NCI-H2107 (cell line): ENCODE measurements at regions not wholly inside any gene's neighbourhood (a gene's known extent, or its start where the extent isn't known, plus 50 kb on each side); places are given as distances from the start of the nearest gene placed in this dataset.
"Not testable (repeated sequence)": the region's sequence is repeated elsewhere in the genome, so short reads cannot be mapped to it uniquely, and the experiment has no call there.

ENCODE experiments used
- DNase-seq: peaks from one replicate; lab custom pipeline; 2025; lab: John Stamatoyannopoulos, UW

- no peak for DNase-seq
These were observed 604.6 kb upstream of the IMPG1 start for GRCh38 chr6:76677017-76677416.

- no peak for DNase-seq
These were observed 599.3 kb upstream of the IMPG1 start for GRCh38 chr6:76671751-76672150.

- no peak for DNase-seq
These were observed 571.8 kb upstream of the IMPG1 start for GRCh38 chr6:76644231-76644630.

- no peak for DNase-seq
These were observed 567.5 kb upstream of the IMPG1 start for GRCh38 chr6:76639941-76640340.

GRCh38 chr6:76634695-76635094 lies 562.2 kb upstream of the IMPG1 start:
- no peak for DNase-seq

- no peak for DNase-seq
These were observed 560.8 kb upstream of the IMPG1 start for GRCh38 chr6:76633259-76633658.

GRCh38 chr6:76631622-76632021 lies 559.2 kb upstream of the IMPG1 start:
- no peak for DNase-seq

GRCh38 chr6:76615395-76615794 lies 542.9 kb upstream of the IMPG1 start:
- no peak for DNase-seq

- no peak for DNase-seq
These were observed 540.5 kb upstream of the IMPG1 start for GRCh38 chr6:76612954-76613353.

- DNase-seq, result no peak
These were observed 536.7 kb upstream of the IMPG1 start for GRCh38 chr6:76609160-76609559.

GRCh38 chr6:76594109-76594508 lies 521.6 kb upstream of the IMPG1 start:
- DNase-seq, result no peak

GRCh38 chr6:76593668-76594067 lies 521.2 kb upstream of the IMPG1 start:
- no peak for DNase-seq

GRCh38 chr6:76592566-76592965 lies 520.1 kb upstream of the IMPG1 start:
- DNase-seq, result no peak

GRCh38 chr6:76587271-76587670 lies 514.8 kb upstream of the IMPG1 start:
- no peak for DNase-seq

GRCh38 chr6:76584121-76584520 lies 511.7 kb upstream of the IMPG1 start:
- DNase-seq, result no peak

- no peak for DNase-seq
These were observed 506.3 kb upstream of the IMPG1 start for GRCh38 chr6:76578746-76579145.

- DNase-seq, result no peak
These were observed 502.3 kb upstream of the IMPG1 start for GRCh38 chr6:76574746-76575145.

- DNase-seq, result no peak
These were observed 493.5 kb upstream of the IMPG1 start for GRCh38 chr6:76565932-76566331.

GRCh38 chr6:76562371-76562770 lies 489.9 kb upstream of the IMPG1 start:
- DNase-seq, result not testable (repeated sequence)

GRCh38 chr6:76560851-76561755 lies 488.6 kb upstream of the IMPG1 start:
- not testable (repeated sequence) for DNase-seq

GRCh38 chr6:76553256-76553655 lies 480.8 kb upstream of the IMPG1 start:
- no peak for DNase-seq

- no peak for DNase-seq
These were observed 479.8 kb upstream of the IMPG1 start for GRCh38 chr6:76552268-76552667.

- DNase-seq, result no peak
These were observed 461.2 kb upstream of the IMPG1 start for GRCh38 chr6:76533661-76534060.

GRCh38 chr6:76532647-76533046 lies 460.2 kb upstream of the IMPG1 start:
- no peak for DNase-seq
